Right hindlimb (tissue), 1 donor: ENCODE measurements at regions not wholly inside any gene's neighbourhood (a gene's known extent, or its start where the extent isn't known, plus 50 kb on each side); places are given as distances from the start of the nearest gene placed in this dataset.
"Not testable (repeated sequence)": the region's sequence is repeated elsewhere in the genome, so short reads cannot be mapped to it uniquely, and the experiment has no call there.

Experiments
- DNase-seq: peaks from one replicate; pipeline ENCODE4 v3.0.0-alpha.2; 2018

DNA sequence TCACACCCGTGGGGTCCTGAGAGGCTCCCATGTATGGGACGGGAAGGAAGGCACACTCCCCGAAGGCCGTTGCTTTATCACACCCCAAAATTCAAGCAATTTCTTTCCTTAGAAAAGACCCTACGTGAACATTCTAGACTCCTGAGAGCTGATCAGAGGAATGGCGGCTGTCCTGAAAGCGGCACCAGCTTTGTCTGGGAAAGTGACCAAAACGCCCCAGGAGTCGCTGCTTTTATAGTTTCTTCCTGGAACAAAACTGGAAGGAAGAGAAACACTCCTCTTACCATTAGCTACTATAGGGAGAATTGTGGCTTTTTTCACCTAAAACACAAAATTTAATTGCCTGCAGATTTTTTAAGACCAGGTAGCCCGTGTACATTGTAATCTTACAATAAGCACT, 261.8 kb upstream of the RNF32 start:
- no peak for DNase-seq

GRCh38 chr7:156376317-156376716, 264.3 kb upstream of the RNF32 start:
- DNase-seq = no peak

DNA sequence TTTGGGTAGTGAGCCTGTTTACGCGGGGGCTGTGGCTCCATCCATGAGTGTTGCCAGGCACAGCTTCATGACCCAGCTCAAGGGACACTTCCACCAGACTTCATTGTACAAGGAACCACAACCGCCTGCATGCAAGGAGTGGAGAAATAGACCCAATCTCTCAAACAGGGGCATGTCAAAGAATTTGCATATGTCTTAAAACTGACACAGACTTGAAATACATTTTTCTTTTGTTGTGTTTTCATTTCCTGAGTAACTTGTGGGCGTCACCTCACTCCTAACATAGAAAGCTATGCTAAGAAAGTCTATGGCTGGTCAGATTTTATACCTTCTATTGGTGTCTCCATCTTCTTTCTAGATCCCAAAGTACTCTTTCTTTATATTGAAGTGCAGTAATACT, 266.2 kb upstream of the RNF32 start:
- DNase-seq = no peak

- DNase-seq = not testable (repeated sequence)
Observed at GRCh38 chr7:156369929-156370328, 270.6 kb upstream of the RNF32 start.

DNA sequence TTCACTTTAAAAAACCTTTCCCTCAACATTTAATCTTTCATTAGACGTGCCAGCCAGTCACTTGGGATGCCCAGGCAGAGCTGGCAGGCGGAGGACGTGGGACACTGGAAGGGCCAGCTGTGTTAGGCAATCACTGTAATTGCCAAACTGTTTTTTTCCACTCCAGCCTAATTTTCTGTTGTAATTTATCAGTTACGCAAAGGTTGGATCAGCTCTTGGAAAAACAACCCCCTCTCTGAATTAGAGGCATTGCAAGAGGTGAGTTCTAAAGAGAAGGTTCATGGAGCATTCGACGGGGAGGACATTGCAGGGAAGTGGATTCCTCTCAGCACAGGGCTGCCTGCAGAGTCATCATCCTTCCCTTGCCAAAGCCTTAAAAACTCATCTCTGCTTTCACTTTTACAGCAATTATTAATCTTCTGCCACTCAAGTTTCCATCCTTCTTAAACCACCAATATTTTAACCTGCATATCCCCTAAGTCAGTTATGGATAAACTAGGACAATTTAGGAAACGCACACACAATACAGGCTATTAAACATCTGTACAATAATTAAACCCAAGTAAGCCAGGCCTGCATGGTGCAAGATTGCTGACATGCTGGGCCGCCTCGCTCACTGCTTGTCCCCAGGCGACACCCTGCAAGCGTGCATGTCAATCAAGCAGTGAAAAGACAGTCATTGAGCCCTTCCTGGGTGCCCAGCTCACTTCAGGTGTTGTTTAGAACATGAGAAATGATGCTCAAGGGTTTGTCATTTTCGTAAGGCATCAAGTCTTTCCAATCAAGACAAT, 272.3 kb upstream of the RNF32 start:
- no peak for DNase-seq

DNA sequence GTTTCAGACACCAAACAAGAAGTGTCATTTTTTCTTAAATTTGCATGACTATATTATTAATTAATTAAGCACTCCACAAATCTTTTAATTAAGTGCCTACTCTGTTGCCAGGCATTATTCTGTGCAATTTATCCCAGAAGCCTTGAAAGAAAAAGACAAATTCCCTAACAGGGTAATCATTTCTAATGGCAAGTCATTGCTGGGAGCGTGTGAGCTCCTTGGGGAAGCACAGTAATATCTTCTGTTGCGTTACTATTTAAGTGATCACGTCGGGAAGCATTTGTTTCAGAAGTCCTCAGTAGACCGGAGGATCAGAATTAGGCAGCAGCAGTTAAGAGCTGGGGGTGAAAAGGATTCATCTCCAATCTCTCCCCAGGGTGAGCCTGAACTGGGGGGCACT, 276.8 kb upstream of the RNF32 start:
- no peak for DNase-seq

DNA sequence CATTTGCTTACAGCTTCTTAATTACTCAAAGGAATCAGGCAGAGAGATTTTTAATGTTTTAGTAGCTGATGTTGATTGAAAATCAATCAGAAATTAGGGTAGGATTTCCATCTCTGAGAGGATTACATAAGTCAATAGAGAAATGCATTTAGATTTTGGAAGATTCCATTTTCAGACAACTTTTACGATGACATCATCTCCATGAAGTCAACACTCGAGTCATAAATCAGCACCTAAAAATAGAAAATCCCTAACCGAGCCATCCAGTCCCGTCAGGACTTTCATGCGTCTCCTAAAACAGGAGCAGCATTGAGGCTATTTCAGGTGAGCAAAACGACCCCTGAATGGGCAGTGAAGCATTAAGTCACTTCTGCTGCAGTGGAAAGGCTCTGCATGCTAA, 279.7 kb upstream of the RNF32 start:
- no peak for DNase-seq

- DNase-seq = no peak
Observed at GRCh38 chr7:156356551-156356950, 284.0 kb upstream of the RNF32 start.

GRCh38 chr7:156353352-156353751, 287.2 kb upstream of the RNF32 start:
- DNase-seq = no peak

DNA sequence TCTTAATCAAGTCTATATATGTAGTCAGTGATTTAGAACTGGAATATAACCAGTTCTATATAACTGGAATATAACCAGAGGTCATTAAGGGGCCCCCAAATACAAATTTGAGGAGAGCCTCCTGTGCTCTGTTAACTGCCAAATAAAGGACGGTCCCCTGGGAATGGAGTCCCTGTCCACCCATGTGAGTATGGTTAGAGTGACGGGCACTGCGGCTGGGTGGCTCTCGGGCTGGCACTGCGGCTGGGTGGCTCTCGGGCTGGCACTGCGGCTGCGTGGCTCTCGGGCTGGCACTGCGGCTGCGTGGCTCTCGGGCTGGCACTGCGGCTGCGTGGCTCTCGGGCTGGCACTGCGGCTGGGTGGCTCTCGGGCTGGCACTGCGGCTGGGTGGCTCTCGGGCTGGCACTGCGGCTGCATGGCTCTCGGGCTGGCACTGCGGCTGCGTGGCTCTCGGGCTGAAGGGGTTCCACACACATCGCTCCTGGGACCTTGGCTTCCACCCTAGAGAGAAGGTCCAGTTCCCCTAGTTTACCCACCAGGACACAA, 292.8 kb upstream of the RNF32 start:
- DNase-seq = not testable (repeated sequence)

DNA sequence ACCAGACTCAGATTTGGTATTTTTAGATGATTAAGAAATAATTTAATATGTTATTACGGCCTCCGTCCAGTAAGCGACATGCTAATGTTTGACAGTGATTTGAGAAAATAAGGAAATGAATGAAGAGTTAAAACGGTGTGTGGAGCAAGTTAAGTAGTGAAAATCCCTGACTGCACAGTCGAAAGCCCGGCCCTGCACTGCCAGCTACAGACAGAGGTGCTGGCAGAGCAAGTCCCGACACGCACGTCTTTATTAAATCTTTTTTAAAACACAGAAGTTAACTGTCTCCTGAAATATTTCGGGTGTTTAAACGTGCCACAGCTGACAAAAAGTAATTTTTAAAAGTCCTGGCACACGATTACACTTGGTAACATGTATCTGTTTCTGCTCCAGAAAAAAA, 293.4 kb upstream of the RNF32 start:
- no peak for DNase-seq

GRCh38 chr7:156344595-156344994, 296.0 kb upstream of the RNF32 start:
- no peak for DNase-seq

DNA sequence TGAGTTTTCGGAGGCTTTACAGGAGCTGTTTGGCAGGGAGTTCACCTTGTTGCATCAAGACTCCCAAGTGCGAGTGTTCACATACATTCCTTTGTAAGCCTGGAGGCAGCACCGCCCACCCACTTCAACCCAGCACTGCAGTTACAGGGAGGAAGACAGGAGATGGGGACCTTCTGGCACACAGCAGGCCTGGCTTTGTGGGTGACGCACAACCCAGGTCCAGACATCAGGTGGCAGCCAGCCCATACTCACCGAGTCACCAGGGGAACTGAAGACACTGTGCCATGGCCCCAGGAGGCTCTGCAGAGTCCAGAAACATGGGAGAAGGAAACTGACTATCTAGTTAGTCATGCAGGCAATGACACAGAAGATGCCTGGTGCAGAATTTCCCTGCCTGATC, 305.9 kb upstream of the RNF32 start:
- no peak for DNase-seq

- DNase-seq = no peak
Observed at GRCh38 chr7:156327916-156328315, 312.7 kb upstream of the RNF32 start.

GRCh38 chr7:156327474-156327873, 313.1 kb upstream of the RNF32 start:
- no peak for DNase-seq

DNA sequence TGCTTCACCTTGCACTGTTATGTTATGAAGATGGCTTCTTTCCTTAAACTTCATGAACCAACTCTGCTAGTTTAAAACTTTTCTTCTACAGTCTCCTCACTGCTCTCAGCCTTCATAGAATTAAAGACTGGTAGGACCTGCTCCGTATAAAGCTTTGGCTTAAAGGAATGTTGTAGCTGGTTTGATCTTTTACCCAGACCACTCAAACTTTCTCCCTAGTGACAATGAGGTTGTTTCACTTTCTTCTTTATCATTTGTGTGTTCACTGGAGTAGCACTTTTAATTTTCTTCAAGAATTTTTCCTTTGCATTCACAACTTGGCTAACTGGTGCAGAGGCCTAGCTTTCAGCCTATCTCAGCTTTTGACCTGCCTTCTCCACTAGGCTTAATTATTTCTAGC, 316.4 kb upstream of the RNF32 start:
- no peak for DNase-seq

DNA sequence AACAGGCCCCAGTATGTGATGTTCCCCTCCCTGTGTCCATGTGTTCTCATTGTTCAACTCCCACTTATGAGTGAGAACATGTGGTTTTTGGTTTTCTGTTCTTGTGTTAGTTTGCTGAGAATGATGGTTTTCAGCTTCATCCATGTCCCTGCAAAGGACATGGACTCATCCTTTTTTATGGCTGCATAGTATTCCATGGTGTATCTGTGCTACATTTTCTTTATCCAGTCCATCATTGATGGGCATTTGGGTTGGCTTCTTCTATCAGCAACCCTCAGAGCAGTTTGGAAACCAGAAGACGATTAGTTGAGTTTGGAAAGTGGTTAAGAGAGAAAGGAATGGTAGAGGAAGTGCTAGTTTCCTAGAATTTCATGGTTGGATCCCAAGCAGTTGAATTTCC, 319.1 kb upstream of the RNF32 start:
- not testable (repeated sequence) for DNase-seq

DNA sequence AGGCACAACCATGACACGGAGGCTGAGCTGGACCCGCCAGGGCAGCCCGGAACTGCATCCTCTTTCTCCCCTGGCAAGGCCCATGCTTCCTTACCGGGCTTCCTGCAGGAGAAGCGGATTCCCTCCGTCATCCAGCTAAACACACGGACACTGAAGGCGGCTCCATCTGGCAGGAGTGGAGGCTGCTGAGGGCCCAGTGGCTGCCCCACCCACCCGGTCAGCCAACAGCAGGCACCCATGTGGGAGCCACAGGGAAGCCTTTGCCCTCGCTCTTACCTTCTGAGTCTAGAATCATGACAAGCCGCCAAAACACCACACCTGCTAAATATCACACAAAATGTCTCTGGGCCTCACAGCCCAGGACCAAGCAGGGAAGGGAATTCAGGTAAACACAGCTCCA, 321.6 kb upstream of the RNF32 start:
- no peak for DNase-seq

DNA sequence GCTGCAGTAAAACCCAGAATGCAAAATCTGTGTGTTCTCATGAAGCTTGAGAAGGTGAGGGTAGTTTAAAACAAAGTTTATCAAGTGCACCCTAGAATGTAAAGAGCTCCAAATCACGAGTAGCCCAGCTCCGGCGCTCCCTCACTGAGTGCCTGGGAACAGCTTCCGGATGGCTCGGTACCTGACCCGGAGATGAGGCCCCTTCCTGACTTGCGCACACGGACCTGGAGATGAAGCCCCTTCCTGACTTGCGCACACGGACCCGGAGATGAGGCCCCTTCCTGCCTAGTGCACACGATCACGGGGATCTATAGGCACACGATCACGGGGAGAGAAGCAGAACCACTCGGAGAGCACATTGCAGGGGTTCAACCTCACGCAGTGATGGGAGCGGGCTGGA, 322.1 kb upstream of the RNF32 start:
- no peak for DNase-seq

DNA sequence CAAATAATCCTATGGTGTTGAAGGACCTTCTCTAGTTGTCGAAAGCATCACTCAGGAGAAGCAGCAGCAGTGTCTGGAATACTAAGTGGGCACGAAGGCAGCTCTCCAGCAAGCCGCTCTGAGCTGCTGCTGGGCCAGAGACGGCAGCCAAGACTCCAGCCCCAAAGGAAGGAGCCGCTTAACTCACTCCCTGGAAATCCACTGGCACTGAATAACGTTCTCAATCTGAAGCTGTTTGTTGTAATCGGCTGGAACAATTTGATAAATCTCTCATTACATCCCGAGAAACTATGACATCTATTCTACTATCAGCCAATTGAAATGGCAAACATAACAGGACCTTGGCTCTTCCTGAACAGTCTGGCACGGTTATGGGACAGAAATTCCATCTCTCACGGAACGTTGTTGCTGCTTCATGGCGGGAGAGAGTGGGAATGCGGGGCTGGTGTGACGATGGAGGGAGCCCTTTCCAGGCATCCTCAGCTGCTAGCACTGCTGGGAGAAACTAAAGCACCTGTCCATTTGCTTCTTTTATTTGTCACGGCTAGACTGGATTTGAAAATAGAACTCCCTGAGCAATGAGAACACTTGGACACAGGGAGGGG, 331.5 kb upstream of the RNF32 start:
- peak; percentile 64 for DNase-seq

GRCh38 chr7:156307193-156307592, 333.4 kb upstream of the RNF32 start:
- DNase-seq = no peak

DNA sequence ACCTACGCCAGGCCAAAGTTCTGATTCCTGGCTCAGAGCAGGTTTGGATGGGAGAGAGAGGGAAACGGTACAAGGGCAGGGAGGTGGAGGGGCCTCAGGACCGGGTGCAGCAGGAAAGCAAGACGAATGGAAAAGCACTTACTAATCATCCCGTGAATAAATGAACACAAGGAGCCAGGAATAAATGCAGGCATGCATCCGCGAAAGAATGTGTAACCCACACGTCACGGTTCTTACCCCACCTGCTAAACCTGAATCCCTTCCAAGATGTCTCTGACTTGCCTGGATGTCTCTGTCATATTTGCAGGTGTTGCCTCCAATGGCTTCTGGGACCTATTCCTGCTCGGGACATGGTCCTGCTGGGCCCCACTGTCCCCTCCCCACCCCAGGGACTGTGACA, 335.2 kb upstream of the RNF32 start:
- DNase-seq = no peak

DNA sequence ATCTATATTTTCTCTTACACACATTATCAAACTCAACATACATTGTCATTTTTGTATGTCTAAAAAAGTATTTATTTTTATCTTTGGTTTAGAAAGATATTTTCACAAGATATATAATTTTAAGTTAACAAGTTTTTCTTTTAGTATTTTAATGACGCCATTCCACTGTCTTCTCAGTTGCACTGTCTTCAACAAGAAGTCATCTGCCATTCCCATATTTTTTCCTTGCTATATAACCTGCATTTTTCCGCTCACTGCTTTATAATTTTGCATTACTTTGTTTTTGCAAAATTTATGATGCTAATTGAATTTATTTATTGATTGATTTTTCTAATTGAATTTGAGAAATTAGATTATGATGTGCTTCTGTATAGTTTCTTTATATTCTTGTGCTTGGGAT, 357.8 kb upstream of the RNF32 start:
- no peak for DNase-seq

- DNase-seq = no peak
Observed at GRCh38 chr7:156279635-156280034, 360.9 kb upstream of the RNF32 start.

- no peak for DNase-seq
Observed at GRCh38 chr7:156275292-156275691, 365.3 kb upstream of the RNF32 start.
